ENCODE measurements at regions not wholly inside any gene's neighbourhood (a gene's known extent, or its start where the extent isn't known, plus 50 kb on each side); places are given as distances from the start of the nearest gene placed in this dataset.

DNA sequence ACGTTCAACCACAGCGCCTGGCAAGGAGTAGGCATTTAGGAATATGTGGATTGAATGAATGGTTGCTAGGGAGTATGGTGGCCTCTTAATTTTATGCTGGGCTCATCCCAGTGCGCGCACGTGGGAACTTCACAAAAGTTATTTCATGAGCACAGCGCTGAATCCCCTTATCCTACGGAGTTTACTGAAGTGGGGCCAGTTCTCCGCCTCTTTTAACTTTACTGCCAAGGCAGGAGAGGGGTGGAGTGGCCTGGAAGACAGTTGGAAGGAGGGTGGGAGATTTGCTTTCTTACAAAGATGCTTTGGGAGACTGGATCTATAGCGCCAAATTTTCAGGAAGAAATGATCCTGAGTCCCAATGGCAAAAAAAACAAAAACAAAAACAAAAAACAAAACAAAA is 326.5 kb downstream of the SH3GL2 start:
- Histone ChIP-seq H3K27me3 (ENCODE audit: control insufficient read depth in 2 of 2, insufficient read depth in 2 of 2, low read length in 2 of 2) (no peaks in the 10 kb centered on the region), H4K20me1 (replicated peaks; ENCODE audit: control insufficient read depth, insufficient read depth, low read length) (no peaks in the 10 kb centered on the region), H3K9me1 (ENCODE audit: control insufficient read depth, insufficient read depth, low read length) (no peaks in the 10 kb centered on the region), H3K79me2 (ENCODE audit: control insufficient read depth, insufficient read depth, low read length) (no peaks in the 10 kb centered on the region), H3K36me3 (ENCODE audit: control insufficient read depth, insufficient read depth, low read length) (no peaks in the 10 kb centered on the region), H3K4me1 (replicated peaks in 1 of 2; ENCODE audit: control insufficient read depth in 2 of 2, insufficient read depth in 2 of 2, low read length in 2 of 2) (no peaks in the 10 kb centered on the region), H2AFZ (ENCODE audit: low read depth, low read length) (no peak overlapping the region), H3K4me2 (ENCODE audit: insufficient read depth, low read length) (no peak overlapping the region), H3K9ac (ENCODE audit: insufficient read depth in 1 of 2, low read depth in 2 of 2, low read length in 2 of 2) (no peak overlapping the region), H3K4me3 (no peak overlapping the region), H3K27ac (ENCODE audit: extremely low read depth, low read depth, low read length) (no peak overlapping the region), H3K9me3 (replicated peaks; ENCODE audit: control insufficient read depth, insufficient read depth, low read depth, low read length) (no peaks in the 10 kb centered on the region)
- DNase-seq (ENCODE audit: extremely low read depth in 1 of 4, low spot score in 3 of 4) = no peak
- WGBS (ENCODE audit: insufficient coverage, low coverage, missing lambda C conversion rate) = 2% methylated on average over 6 of the region's 9 CpGs
- intact Hi-C loops (cut with micrococcal nuclease) = no loop called here
- in situ Hi-C loops (cut with MboI) = no loop called here
- CTCF ChIA-PET (ENCODE audit: low intra/inter-chr PET ratio) = no interaction called here
- FAIRE-seq = no peak
- no peak for ATAC-seq
- POLR2A ChIA-PET = no interaction called here
- no TSS peak for BruUV-seq (replicated peaks)
- TF ChIP-seq ZNF707 (CRISPR knock-in tag; conservative IDR thresholded peaks at IDR 0.05) (no peak), ZNF551 (CRISPR knock-in tag; IDR thresholded peaks at IDR 0.05) (no peak)

DNA sequence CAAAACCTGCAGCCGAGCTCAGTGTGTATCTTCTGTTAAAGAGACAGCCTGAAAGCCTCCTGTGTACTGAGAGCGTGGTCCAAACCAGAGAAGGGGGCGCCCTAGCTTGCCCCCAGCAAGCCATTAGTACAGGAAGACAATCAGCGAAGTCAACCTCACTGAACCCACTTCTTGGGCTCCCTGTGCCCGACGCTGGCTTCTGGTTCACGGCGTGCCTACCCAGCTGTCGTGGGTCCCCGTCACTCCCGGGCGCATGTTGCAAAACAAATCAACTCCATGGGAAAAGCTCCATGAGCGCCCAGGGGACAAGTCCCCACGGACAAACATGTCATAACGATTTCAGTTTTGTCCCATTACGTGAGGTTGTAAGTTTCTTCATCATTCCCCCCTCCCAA is 326.9 kb downstream of the SH3GL2 start:
- no TSS peak for BruUV-seq (replicated peaks)
- Histone ChIP-seq H2AFZ (ENCODE audit: low read depth, low read length) (no peak overlapping the region), H3K27ac (ENCODE audit: extremely low read depth, low read depth, low read length) (no peak overlapping the region), H3K36me3 (ENCODE audit: control insufficient read depth, insufficient read depth, low read length) (no peaks in the 10 kb centered on the region), H3K9ac (ENCODE audit: insufficient read depth in 1 of 2, low read depth in 2 of 2, low read length in 2 of 2) (no peak overlapping the region), H3K4me2 (ENCODE audit: insufficient read depth, low read length) (no peak overlapping the region), H3K9me3 (replicated peaks; ENCODE audit: control insufficient read depth, insufficient read depth, low read depth, low read length) (no peaks in the 10 kb centered on the region), H3K4me1 (replicated peaks in 1 of 2; ENCODE audit: control insufficient read depth in 2 of 2, insufficient read depth in 2 of 2, low read length in 2 of 2) (no peaks in the 10 kb centered on the region), H4K20me1 (replicated peaks; ENCODE audit: control insufficient read depth, insufficient read depth, low read length) (no peaks in the 10 kb centered on the region), H3K9me1 (ENCODE audit: control insufficient read depth, insufficient read depth, low read length) (no peaks in the 10 kb centered on the region), H3K27me3 (ENCODE audit: control insufficient read depth in 2 of 2, insufficient read depth in 2 of 2, low read length in 2 of 2) (no peaks in the 10 kb centered on the region), H3K4me3 (no peak overlapping the region), H3K79me2 (ENCODE audit: control insufficient read depth, insufficient read depth, low read length) (no peaks in the 10 kb centered on the region)
- FAIRE-seq (no peak), DNase-seq (ENCODE audit: extremely low read depth in 1 of 4, low spot score in 3 of 4) (no peak), ATAC-seq (no peak)
- CTCF ChIA-PET (ENCODE audit: low intra/inter-chr PET ratio) = no interaction called here
- TF ChIP-seq CHD1 (IDR thresholded peaks at IDR 0.05; ENCODE audit: low read length) (no peak), ZNF431 (CRISPR knock-in tag; IDR thresholded peaks at IDR 0.05) (no peak), SETDB1 (IDR thresholded peaks at IDR 0.05; ENCODE audit: low read length) (no peak), PPARD (CRISPR knock-in tag; IDR thresholded peaks at IDR 0.05) (no peak)
- TF ChIP-seq, protein P1, sequence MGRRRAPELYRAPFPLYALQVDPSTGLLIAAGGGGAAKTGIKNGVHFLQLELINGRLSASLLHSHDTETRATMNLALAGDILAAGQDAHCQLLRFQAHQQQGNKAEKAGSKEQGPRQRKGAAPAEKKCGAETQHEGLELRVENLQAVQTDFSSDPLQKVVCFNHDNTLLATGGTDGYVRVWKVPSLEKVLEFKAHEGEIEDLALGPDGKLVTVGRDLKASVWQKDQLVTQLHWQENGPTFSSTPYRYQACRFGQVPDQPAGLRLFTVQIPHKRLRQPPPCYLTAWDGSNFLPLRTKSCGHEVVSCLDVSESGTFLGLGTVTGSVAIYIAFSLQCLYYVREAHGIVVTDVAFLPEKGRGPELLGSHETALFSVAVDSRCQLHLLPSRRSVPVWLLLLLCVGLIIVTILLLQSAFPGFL (CRISPR knock-in tag; IDR thresholded peaks at IDR 0.05) = no peak
- POLR2A ChIA-PET = no interaction called here
- intact Hi-C loops (cut with micrococcal nuclease) (no loop called here), in situ Hi-C loops (cut with MboI) (no loop called here)
- 0% methylated on average over 8 of the region's 16 CpGs for WGBS (ENCODE audit: insufficient coverage, low coverage, missing lambda C conversion rate)

All from K562 (cell line).